ENCODE measurements at regions not wholly inside any gene's neighbourhood (a gene's known extent, or its start where the extent isn't known, plus 50 kb on each side); places are given as distances from the start of the nearest gene placed in this dataset.

GRCh38 chr9:105126226-105126625 is 118.2 kb upstream of the SLC44A1 start:
- TF ChIP-seq, protein P1, sequence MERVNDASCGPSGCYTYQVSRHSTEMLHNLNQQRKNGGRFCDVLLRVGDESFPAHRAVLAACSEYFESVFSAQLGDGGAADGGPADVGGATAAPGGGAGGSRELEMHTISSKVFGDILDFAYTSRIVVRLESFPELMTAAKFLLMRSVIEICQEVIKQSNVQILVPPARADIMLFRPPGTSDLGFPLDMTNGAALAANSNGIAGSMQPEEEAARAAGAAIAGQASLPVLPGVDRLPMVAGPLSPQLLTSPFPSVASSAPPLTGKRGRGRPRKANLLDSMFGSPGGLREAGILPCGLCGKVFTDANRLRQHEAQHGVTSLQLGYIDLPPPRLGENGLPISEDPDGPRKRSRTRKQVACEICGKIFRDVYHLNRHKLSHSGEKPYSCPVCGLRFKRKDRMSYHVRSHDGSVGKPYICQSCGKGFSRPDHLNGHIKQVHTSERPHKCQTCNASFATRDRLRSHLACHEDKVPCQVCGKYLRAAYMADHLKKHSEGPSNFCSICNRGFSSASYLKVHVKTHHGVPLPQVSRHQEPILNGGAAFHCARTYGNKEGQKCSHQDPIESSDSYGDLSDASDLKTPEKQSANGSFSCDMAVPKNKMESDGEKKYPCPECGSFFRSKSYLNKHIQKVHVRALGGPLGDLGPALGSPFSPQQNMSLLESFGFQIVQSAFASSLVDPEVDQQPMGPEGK (CRISPR knock-in tag; IDR thresholded peaks at IDR 0.05; ENCODE audit: borderline replicate concordance): no peak
- TF ChIP-seq PPARA (CRISPR knock-in tag; IDR thresholded peaks at IDR 0.05; ENCODE audit: borderline replicate concordance) (no peak), SNAI2 (CRISPR knock-in tag; IDR thresholded peaks at IDR 0.05) (no peak), ZNF70 (CRISPR knock-in tag; IDR thresholded peaks at IDR 0.05) (no peak), ARNTL (CRISPR knock-in tag; IDR thresholded peaks at IDR 0.05; ENCODE audit: borderline replicate concordance, low read depth) (no peak), CSDC2 (CRISPR knock-in tag; IDR thresholded peaks at IDR 0.05) (no peak), ZFP3 (CRISPR knock-in tag; IDR thresholded peaks at IDR 0.05) (no peak), CSRNP3 (CRISPR knock-in tag; IDR thresholded peaks at IDR 0.05) (no peak), ZFP30 (CRISPR knock-in tag; IDR thresholded peaks at IDR 0.05) (no peak), TCF4 (CRISPR knock-in tag; IDR thresholded peaks at IDR 0.05; ENCODE audit: borderline replicate concordance) (no peak)
